ENCODE measurements at regions not wholly inside any gene's neighbourhood (a gene's known extent, or its start where the extent isn't known, plus 50 kb on each side); places are given as distances from the start of the nearest gene placed in this dataset.

DNA sequence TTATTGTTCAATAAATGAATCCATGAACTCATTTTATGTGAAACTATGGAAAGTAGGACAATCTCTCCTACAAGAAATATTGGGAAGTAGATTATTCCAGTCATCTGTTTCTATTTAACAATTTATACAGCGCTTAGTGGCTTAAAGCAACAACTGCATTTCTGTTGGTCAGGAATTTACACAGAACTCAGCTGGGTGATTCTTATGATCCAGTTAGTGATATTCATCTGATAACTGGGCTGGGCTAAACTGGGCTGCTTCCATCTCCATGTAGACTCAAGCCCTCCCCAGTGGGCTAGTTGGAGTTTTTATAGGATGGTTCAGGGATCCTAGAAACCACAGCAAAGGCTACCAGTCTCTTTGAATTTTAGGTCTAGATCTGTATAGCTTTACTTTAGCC is 497.9 kb upstream of the NEGR1 start:
- TF ChIP-seq, protein P1, sequence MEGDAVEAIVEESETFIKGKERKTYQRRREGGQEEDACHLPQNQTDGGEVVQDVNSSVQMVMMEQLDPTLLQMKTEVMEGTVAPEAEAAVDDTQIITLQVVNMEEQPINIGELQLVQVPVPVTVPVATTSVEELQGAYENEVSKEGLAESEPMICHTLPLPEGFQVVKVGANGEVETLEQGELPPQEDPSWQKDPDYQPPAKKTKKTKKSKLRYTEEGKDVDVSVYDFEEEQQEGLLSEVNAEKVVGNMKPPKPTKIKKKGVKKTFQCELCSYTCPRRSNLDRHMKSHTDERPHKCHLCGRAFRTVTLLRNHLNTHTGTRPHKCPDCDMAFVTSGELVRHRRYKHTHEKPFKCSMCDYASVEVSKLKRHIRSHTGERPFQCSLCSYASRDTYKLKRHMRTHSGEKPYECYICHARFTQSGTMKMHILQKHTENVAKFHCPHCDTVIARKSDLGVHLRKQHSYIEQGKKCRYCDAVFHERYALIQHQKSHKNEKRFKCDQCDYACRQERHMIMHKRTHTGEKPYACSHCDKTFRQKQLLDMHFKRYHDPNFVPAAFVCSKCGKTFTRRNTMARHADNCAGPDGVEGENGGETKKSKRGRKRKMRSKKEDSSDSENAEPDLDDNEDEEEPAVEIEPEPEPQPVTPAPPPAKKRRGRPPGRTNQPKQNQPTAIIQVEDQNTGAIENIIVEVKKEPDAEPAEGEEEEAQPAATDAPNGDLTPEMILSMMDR (IDR thresholded peaks at IDR 0.05): no peak
- TF ChIP-seq POLR2A (IDR thresholded peaks at IDR 0.05): no peak

Data from testis (tissue), 2 donors.